CD4-positive, alpha-beta T cell (primary cell): ENCODE measurements at regions not wholly inside any gene's neighbourhood (a gene's known extent, or its start where the extent isn't known, plus 50 kb on each side); places are given as distances from the start of the nearest gene placed in this dataset.

Experiments
- ATAC-seq: fragments of 200-7000 bp; cut with Tn5 transposase; one replicate; pipeline ENCODE4 v1.10.0; 2022; ENCODE audit warnings: mild to moderate bottlenecking; ENCODE audit not compliant: poor library complexity
- CTCF ChIA-PET: fragments of 350-600 bp; sonication (Branson Sonifier 250); formaldehyde crosslinking; loops from one replicate; lab custom pipeline; 2021; ENCODE audit warnings: antibody characterized with exemption, inconsistent platforms; lab: Charles Lee
- POLR2A ChIA-PET: fragments of 350-600 bp; sonication (Branson Sonifier 250); formaldehyde crosslinking; loops from one replicate; lab custom pipeline; 2021; ENCODE audit warnings: antibody characterized with exemption, inconsistent platforms; lab: Charles Lee
- DNase-seq, 14 experiments: peaks; one replicate each; pipeline ENCODE4 v3.0.0-alpha.2; 2013 to 2020; ENCODE audit warnings: mixed read lengths in 2 of 14
- H3K27ac ChIP-seq, 2 donors: one replicate each; pipeline versions ENCODE4 v1.5.1 to v1.7.0; 2013; ENCODE audit warnings: low read length in 2 of 2, low read depth in 1 of 2, mild to moderate bottlenecking in 1 of 2
- H3K27me3 ChIP-seq, 2 experiments: 1 replicate in 1 of 2; 2 replicates in 1 of 2; pipeline versions ENCODE4 v1.6.1 to v1.7.0; 2013; ENCODE audit warnings: low read length in 2 of 2, control low read depth in 1 of 2, mild to moderate bottlenecking in 1 of 2, moderate library complexity in 1 of 2; ENCODE audit not compliant: insufficient read depth in 2 of 2, control insufficient read depth in 1 of 2
- H3K36me3 ChIP-seq: one replicate; pipeline ENCODE4 v1.6.1; 2013; ENCODE audit warnings: low read length, control low read depth; ENCODE audit not compliant: insufficient read depth
- H3K4me1 ChIP-seq: one replicate; pipeline ENCODE4 v1.6.1; 2013; ENCODE audit warnings: low read length, control low read depth; ENCODE audit not compliant: insufficient read depth
- H3K4me3 ChIP-seq: one replicate; pipeline ENCODE4 v1.5.1; 2013; ENCODE audit warnings: mild to moderate bottlenecking, low read length, moderate library complexity
- H3K9me3 ChIP-seq, 2 experiments: 1 replicate in 1 of 2; 2 replicates in 1 of 2; pipeline versions ENCODE4 v1.6.1 to v1.7.0; 2013; ENCODE audit warnings: low read length in 2 of 2, mild to moderate bottlenecking in 2 of 2, control low read depth in 1 of 2, moderate library complexity in 1 of 2; ENCODE audit not compliant: control insufficient read depth in 1 of 2, insufficient read depth in 1 of 2
- H3K27ac Mint-ChIP-seq: one replicate; pipeline ENCODE4 v1.8.0; 2020; ENCODE audit warnings: mixed read lengths
- H3K27me3 Mint-ChIP-seq: one replicate; pipeline ENCODE4 v1.8.0; 2021; ENCODE audit warnings: mixed read lengths
- H3K36me3 Mint-ChIP-seq: one replicate; pipeline ENCODE4 v1.8.0; 2021; ENCODE audit warnings: low read depth, mixed read lengths
- H3K4me1 Mint-ChIP-seq: one replicate; pipeline ENCODE4 v1.8.0; 2021; ENCODE audit warnings: low read depth, mixed read lengths
- H3K4me3 Mint-ChIP-seq: one replicate; pipeline ENCODE4 v1.8.0; 2020; ENCODE audit warnings: mild to moderate bottlenecking, mixed read lengths
- H3K9me3 Mint-ChIP-seq: one replicate; pipeline ENCODE4 v1.8.0; 2020; ENCODE audit warnings: mixed read lengths
- intact Hi-C, 2 experiments: fragments of 100-400 bp; cut with DNase I in 1 of 2; cut with micrococcal nuclease in 1 of 2; formaldehyde crosslinking; loops; one replicate each; pipeline versions ENCODE4 v1.15.1 to v1.9.0; 2023 to 2025; cut with DNase I, micrococcal nuclease
- TF ChIP-seq, protein P1 (sequence below): fragments of 200-600 bp; IDR thresholded peaks from one replicate; pipeline ENCODE4 v1.8.0; 2022; ENCODE audit warnings: antibody characterized with exemption, mild to moderate bottlenecking

DNA sequence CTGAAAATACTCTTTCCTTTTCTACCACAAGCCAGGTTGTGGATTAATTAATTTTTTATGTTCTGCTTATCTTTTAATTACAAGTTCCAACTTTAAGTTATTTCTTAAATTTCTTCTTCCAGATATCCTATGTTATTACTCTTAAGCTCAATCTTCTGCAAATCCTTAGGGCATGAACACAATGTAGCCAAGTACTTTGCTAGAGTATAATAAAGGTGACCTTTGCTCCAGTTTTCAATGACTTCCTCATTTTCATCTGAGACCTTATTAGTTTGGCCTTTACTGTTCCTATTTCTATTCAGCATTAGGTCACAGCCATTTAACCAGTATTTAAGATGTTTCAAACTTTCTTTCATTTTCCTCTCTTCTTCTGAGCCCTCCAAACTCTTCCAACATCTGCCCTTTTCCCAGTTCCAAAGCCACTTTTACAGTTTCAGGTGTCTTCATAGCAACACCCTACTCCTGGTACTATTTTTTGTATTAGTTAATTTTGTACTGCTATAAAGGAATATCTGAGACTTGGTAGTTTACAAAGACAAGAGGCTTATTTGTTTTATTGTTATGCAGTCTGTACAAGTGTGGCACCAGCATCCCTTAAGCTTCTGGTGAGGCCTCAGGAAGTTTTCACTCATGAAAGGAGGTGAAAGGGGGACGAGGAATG lies 886.2 kb upstream of the GHITM start:
- H3K4me1 Mint-ChIP-seq = no peaks in the 10 kb centered on the region
- Histone ChIP-seq H3K27ac (no peak overlapping the region), H3K36me3 (no peaks in the 10 kb centered on the region), H3K4me3 (no peak overlapping the region), H3K9me3 (peaks cover 9 to 16% of the 10 kb centered on the region in 2 experiments), H3K27me3 (no peaks in the 10 kb centered on the region), H3K4me1 (no peaks in the 10 kb centered on the region)
- no peaks in the 10 kb centered on the region for H3K27me3 Mint-ChIP-seq
- ChIA-PET CTCF (no interaction called here), POLR2A (no interaction called here)
- intact Hi-C loops = no loop called here
- H3K9me3 Mint-ChIP-seq = peaks cover 5% of the 10 kb centered on the region
- no peak overlapping the region for H3K4me3 Mint-ChIP-seq
- H3K27ac Mint-ChIP-seq = no peak overlapping the region
- H3K36me3 Mint-ChIP-seq = no peaks in the 10 kb centered on the region
- ATAC-seq (no peak), DNase-seq (no peak)
- TF ChIP-seq, protein P1, sequence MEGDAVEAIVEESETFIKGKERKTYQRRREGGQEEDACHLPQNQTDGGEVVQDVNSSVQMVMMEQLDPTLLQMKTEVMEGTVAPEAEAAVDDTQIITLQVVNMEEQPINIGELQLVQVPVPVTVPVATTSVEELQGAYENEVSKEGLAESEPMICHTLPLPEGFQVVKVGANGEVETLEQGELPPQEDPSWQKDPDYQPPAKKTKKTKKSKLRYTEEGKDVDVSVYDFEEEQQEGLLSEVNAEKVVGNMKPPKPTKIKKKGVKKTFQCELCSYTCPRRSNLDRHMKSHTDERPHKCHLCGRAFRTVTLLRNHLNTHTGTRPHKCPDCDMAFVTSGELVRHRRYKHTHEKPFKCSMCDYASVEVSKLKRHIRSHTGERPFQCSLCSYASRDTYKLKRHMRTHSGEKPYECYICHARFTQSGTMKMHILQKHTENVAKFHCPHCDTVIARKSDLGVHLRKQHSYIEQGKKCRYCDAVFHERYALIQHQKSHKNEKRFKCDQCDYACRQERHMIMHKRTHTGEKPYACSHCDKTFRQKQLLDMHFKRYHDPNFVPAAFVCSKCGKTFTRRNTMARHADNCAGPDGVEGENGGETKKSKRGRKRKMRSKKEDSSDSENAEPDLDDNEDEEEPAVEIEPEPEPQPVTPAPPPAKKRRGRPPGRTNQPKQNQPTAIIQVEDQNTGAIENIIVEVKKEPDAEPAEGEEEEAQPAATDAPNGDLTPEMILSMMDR = no peak

DNA sequence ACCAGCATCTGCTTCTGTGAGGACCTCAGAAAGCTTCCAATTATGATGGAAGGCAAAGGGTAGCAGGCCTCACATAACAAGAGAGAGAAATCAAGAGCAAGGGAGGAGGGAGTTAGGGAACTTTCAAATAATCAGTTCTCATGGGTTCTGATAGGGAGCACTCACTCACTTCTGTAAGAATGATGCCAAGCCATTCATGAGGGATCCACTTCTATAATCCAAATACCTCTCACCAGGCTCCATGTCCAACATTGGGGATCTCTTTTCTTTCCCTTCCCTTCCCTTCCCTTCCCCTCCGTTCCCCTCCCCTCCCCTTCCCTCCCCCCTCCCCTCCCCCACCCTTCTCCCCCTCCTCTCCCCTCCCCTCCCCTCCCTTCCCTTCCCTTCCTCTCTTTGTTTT lies 884.6 kb upstream of the GHITM start:
- TF ChIP-seq, protein P1 = no peak
- no peaks in the 10 kb centered on the region for H3K4me1 Mint-ChIP-seq

GRCh38 chr10:83262434-83262833 lies 876.9 kb upstream of the GHITM start:
- ChIA-PET CTCF (no interaction called here), POLR2A (no interaction called here)
- no peaks in the 10 kb centered on the region for H3K4me1 ChIP-seq
- DNase-seq (no peak), ATAC-seq (no peak)
- Mint-ChIP-seq H3K4me3 (no peak overlapping the region), H3K36me3 (no peaks in the 10 kb centered on the region), H3K9me3 (peaks cover 5% of the 10 kb centered on the region), H3K4me1 (no peaks in the 10 kb centered on the region), H3K27ac (no peak overlapping the region), H3K27me3 (no peaks in the 10 kb centered on the region)
- TF ChIP-seq, protein P1 = no peak
- peaks cover 0 to 4% of the 10 kb centered on the region in 2 experiments for H3K9me3 ChIP-seq
- no peak overlapping the region for H3K27ac ChIP-seq
- no peaks in the 10 kb centered on the region for H3K36me3 ChIP-seq
- H3K4me3 ChIP-seq = no peak overlapping the region
- intact Hi-C loops = no loop called here
- no peaks in the 10 kb centered on the region for H3K27me3 ChIP-seq

More for the DNA sequence above, 884.6 kb upstream of the GHITM start:
- H3K27ac Mint-ChIP-seq = no peak overlapping the region
- peaks cover 5% of the 10 kb centered on the region for H3K9me3 Mint-ChIP-seq
- H3K36me3 Mint-ChIP-seq = no peaks in the 10 kb centered on the region
- Histone ChIP-seq H3K27ac (no peak overlapping the region), H3K27me3 (no peaks in the 10 kb centered on the region), H3K4me3 (no peak overlapping the region), H3K9me3 (peaks cover 9 to 16% of the 10 kb centered on the region in 2 experiments), H3K4me1 (no peaks in the 10 kb centered on the region), H3K36me3 (no peaks in the 10 kb centered on the region)
- ATAC-seq (no peak), DNase-seq (no peak)
- ChIA-PET CTCF (no interaction called here), POLR2A (no interaction called here)
- H3K4me3 Mint-ChIP-seq = no peak overlapping the region
- H3K27me3 Mint-ChIP-seq = no peaks in the 10 kb centered on the region
- intact Hi-C loops = no loop called here
